ENCODE measurements at regions not wholly inside any gene's neighbourhood (a gene's known extent, or its start where the extent isn't known, plus 50 kb on each side); places are given as distances from the start of the nearest gene placed in this dataset.

DNA sequence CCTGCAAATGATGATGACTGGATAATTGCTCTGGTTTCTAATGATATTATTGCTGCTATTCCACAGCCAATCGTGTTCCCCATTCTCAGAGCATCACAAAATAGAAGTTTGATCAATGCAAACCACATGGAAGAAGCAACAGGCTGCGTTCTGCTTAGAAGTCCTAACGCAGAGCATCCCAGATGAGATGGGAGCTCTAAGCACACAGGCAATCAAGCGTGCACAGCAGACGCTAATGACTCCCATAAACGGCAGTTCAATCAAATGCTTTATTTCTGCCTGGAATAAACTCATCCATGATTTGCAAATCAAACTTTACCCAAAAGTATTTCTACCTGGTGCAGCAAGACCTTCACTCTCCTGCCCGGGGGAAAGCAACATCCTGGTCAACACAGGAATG, 304.2 kb downstream of the FBXO15 start:
- DNase-seq: no peak

- peak; percentile 43 for DNase-seq
Measured at GRCh38 chr18:73842795-73843394, 304.7 kb downstream of the FBXO15 start.

GRCh38 chr18:73841661-73842060, 306.0 kb downstream of the FBXO15 start:
- DNase-seq: no peak

GRCh38 chr18:73840319-73840945, 307.2 kb downstream of the FBXO15 start:
- no peak for DNase-seq

- DNase-seq: no peak
Measured at GRCh38 chr18:73839441-73839840, 308.2 kb downstream of the FBXO15 start.

DNA sequence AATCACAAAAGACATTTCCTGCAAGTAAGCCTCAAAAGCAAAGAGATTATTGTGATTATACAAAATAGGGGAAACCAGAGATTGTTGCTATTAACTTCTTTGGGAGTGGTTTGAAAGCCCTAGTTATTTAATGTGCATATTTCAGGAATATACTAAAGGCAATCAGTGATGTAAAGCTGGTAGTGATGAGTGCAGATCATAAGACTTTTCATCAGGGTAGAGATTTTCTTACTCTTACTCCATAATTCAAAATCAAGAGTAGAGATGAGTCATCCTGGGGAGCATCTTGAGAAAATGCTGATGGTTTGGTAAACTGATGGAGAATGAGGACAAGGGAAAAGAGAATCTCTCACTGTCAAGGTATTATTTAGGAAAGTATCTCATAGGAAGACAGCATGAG, 309.5 kb downstream of the FBXO15 start:
- DNase-seq: no peak

GRCh38 chr18:73835656-73836364, 311.8 kb downstream of the FBXO15 start:
- DNase-seq: no peak

DNA sequence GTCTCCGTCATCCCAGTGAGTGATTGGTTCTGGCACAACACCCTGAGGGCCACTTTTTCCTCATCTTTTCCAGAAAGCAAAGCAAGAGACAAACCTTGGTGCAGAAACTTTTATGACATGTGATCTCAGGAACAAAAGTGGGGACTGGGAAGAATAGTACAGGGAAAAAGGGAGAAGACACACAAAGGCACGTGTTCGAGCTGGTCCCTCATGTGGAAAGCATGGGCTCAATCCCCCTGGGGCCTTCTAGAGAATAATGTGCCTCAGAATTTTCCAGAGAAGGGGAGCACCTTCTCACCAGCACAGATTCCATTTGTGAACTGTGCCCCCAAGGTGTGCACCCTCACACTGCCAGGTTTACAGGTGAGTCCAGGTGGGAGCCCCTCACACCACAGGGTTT, 312.6 kb downstream of the FBXO15 start:
- DNase-seq: no peak

GRCh38 chr18:73831688-73832087, 315.9 kb downstream of the FBXO15 start:
- DNase-seq: no peak

- DNase-seq: no peak
Measured at GRCh38 chr18:73829146-73829545, 318.5 kb downstream of the FBXO15 start.

DNA sequence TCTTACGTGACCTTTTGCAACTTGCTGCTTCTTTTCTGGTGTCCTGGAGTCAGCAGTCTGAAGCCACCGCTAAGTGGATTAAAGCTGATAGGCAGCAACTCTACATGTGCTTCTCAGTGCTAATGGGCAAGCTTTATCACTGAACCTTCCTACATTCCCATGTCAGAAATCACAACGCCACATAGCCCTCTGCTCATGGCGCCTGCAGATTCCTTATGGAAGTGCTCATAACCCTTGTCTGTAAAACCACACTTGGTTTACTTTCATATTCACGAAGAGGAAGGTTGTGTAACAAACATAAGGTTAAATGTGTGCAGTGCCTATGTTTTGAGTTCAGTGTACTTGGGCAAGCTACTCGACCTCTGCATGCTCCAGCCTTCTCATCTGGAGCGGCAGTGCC, 319.8 kb downstream of the FBXO15 start:
- DNase-seq: no peak

GRCh38 chr18:73826098-73826497, 321.5 kb downstream of the FBXO15 start:
- DNase-seq: no peak

DNA sequence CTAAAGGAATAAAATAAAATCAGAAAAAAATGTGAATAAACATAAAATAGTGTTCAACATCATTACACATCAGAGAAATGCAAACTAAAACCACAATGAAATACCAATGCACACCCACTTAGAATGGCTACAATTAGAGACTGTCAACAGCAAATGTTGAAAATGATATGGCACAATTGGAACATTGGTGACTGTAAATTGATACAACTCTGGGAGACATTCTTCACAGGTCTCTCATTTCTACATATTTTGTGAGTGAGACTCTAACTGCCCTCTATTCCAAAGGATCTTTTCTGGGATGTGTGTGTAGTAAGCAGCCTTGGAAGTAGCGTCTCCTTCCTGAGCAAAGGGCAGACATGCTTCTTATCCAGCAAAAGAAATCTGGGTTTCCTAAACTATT, 323.0 kb downstream of the FBXO15 start:
- no peak for DNase-seq

DNA sequence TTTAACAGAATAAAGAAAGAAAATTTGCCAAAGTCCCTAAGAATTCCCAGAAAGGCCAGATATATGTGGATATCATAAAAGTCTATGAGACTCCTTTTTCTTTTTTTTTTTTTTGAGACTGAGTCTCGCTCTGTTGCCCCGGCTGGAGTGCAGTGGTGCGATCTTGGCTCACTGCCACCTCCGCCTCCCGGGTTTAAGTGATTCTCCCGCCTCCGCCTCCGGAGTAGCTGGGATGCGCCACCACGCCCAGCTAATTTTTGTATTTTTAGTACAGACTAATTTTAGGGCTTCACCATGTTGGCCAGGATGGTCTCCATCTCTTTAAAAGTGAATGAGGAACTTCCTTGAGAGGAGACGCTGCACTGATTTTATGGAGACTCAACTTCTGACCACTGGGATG, 335.2 kb downstream of the FBXO15 start:
- no peak for DNase-seq

GRCh38 chr18:73807551-73808192, 340.0 kb downstream of the FBXO15 start:
- DNase-seq: no peak

DNA sequence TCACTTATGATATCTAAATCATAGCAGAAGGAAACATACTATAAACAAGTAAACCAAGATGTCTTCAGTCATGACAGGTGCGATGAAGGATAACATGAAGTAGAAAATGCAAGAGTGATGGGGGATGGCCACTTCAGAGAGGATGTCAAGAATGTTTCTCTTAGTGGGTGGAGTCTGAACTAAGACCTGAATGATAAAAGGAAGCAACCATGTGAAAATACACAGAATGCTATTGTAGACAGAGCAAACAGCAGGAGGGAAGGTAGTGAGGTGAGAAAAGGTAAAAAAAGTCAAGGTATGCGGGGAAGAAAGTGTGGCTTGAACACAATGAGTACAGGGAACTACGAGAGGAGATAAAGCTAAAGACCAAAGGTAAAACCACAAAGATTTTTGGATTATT, 341.6 kb downstream of the FBXO15 start:
- DNase-seq: no peak

DNA sequence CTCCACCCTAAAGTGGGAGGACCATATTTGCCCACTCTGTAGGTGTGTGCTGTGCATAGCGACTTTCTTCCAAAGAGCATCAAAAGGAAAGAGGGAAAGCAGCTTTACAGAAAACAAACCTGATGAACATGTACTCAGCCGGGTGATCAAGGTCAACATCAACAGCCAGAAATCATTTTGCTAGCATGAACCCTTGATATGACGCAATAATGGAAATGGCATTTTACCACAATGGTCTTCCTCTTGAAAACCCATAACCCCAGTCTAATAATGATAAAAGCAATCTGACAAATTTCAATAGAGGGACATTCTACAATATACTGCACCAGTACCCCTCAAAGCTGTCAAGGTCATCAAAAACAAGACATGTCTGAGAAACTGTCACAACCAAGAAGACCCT, 350.2 kb downstream of the FBXO15 start:
- no peak for DNase-seq

- DNase-seq: no peak
Measured at GRCh38 chr18:73793386-73793785, 354.2 kb downstream of the FBXO15 start.

DNA sequence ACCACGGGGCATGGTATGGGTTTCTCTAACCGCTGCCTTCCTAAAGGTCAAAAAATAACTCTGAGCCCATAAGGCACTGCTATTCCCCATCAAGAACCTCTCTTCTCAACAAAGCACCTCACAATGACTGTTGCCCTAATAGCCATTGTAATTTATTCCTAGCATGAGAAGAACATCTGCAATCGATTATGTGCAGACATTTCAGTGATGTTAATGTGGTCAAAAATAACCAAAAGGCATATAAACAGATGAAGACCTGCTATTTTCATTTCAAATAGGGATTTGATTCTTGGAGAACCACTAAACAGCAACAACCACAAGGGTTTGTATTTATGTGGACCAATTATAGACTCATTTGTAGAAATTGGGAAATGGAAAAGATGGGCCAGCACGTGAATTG, 356.6 kb downstream of the FBXO15 start:
- no peak for DNase-seq

DNA sequence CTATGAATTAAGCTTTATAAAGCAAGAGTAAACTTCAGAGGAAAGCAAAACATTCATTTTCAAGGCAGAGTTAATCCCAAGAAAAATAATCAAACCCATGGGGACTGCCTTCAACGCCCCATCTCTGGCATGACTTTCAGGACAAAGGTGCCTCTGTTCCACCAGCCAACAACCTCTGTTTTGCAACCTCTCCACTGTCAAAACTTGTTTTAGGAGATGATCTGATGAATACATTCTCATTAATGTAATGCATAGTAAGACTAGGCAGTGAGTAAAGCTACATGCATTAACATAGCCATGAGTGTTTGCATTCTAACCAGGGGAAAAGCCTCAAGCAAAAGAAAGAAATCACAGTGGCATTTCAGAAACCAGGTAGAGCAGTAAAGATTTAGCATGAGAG, 357.0 kb downstream of the FBXO15 start:
- DNase-seq: no peak

DNA sequence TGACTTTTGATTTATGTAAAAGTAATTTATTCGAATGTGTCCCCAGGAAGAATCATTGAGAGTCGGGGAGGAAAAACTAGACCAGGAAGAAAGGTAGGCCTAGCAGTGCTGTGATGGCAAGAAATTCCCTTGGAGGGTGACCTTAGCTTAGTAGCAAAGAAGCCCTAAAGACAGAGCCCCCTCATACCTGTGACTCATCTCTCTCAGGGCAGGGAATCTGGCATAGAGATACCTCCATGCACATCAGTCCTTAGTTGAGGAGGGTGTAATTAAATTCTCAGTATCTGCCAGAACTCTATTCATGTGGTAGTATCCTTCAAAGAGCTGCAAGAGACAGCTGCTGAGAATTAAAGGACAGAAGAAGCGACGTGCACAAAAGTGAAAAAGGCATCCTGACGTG, 360.3 kb downstream of the FBXO15 start:
- no peak for DNase-seq

DNA sequence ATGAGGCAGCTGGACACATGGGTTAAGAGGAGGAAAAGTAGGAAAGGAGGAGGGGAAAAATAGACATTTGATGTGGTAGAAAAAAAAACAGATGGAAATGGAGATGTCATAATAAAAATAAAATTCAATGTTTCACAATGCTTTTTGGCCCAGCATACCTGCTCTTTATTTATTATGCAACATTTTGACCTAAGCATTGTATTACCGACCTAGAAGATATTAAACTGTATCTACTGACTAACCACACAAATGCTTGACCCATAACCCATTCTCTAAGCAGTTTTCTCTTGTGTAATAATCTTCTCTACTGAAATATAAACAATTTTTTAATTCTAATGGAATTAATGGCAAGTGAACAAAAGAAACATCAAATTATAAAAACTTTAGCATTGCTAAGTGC, 362.3 kb downstream of the FBXO15 start:
- DNase-seq: no peak

- DNase-seq: no peak
Measured at GRCh38 chr18:73784853-73785252, 362.8 kb downstream of the FBXO15 start.

GRCh38 chr18:73782405-73782804, 365.2 kb downstream of the FBXO15 start:
- DNase-seq: no peak

All from COR-L47 (cell line).